ENCODE measurements at regions not wholly inside any gene's neighbourhood (a gene's known extent, or its start where the extent isn't known, plus 50 kb on each side); places are given as distances from the start of the nearest gene placed in this dataset.

- Histone ChIP-seq H3K36me3 (ENCODE audit: control insufficient read depth, insufficient read depth, low read length) (no peaks in the 10 kb centered on the region), H3K9ac (ENCODE audit: extremely low read depth, low read length, poor library complexity, severe bottlenecking) (no peak overlapping the region), H3K4me3 (ENCODE audit: low read length) (no peak overlapping the region), H3K27me3 (ENCODE audit: control insufficient read depth, insufficient read depth, low read length, poor library complexity, severe bottlenecking) (no peaks in the 10 kb centered on the region), H3K9me3 (ENCODE audit: control insufficient read depth, low read length) (no peaks in the 10 kb centered on the region), H3K27ac (ENCODE audit: low read depth, low read length) (no peak overlapping the region), H3K4me1 (ENCODE audit: control insufficient read depth, insufficient read depth, low read length) (peaks cover 5% of the 10 kb centered on the region)
- peaks cover 6% of the 10 kb centered on the region for H3K27me3 Mint-ChIP-seq (ENCODE audit: insufficient read depth)
- peaks cover 2% of the 10 kb centered on the region for H3K9me3 Mint-ChIP-seq
- no peaks in the 10 kb centered on the region for H3K36me3 Mint-ChIP-seq (ENCODE audit: low read depth)
- no peak for TF ChIP-seq CTCF (conservative IDR thresholded peaks at IDR 0.05)
- no peak overlapping the region for H3K4me3 Mint-ChIP-seq
- no peak overlapping the region for H3K27ac Mint-ChIP-seq
- 69 to 75% methylated on average over 10 to 14 of the region's 14 CpGs for WGBS, 2 experiments (ENCODE audit: insufficient coverage in 1 of 2, insufficient read length in 1 of 2)
- peaks cover 22% of the 10 kb centered on the region for H3K4me1 Mint-ChIP-seq
- peak; percentile 64 for DNase-seq
Observed at GRCh38 chr5:6818594-6819511, 105.6 kb downstream of the TENT4A start.

DNA sequence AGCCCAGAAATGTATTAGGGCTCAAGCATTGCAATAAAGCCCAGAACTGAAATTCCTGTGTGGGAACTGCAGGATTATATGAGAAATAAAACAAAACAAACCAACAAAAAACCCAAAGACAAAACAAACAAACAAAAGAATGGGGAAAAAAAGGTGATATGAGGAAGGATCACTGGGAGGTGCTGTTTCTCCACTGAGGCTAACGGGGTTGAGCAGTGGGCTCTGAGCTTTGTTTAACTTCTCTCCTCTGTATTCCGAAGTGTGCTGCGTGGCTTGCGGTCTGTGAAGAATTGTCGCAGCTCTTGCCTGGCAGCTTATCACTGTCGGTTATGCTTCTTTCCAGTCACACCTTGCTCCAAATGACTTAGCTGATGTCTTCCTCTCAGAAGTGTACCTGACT is 106.3 kb downstream of the TENT4A start:
- WGBS, 2 experiments (ENCODE audit: insufficient coverage in 1 of 2, insufficient read length in 1 of 2) = 65 to 67% methylated on average over 6 of the region's 6 CpGs
- no peaks in the 10 kb centered on the region for H3K36me3 Mint-ChIP-seq (ENCODE audit: low read depth)
- H3K9me3 ChIP-seq (ENCODE audit: control insufficient read depth, low read length) = no peaks in the 10 kb centered on the region
- H3K4me3 Mint-ChIP-seq = no peak overlapping the region
- peaks cover 6% of the 10 kb centered on the region for H3K27me3 Mint-ChIP-seq (ENCODE audit: insufficient read depth)
- peaks cover 5% of the 10 kb centered on the region for H3K4me1 ChIP-seq (ENCODE audit: control insufficient read depth, insufficient read depth, low read length)
- no peak overlapping the region for H3K27ac ChIP-seq (ENCODE audit: low read depth, low read length)
- H3K4me3 ChIP-seq (ENCODE audit: low read length) = no peak overlapping the region
- no peaks in the 10 kb centered on the region for H3K36me3 ChIP-seq (ENCODE audit: control insufficient read depth, insufficient read depth, low read length)
- no peaks in the 10 kb centered on the region for H3K27me3 ChIP-seq (ENCODE audit: control insufficient read depth, insufficient read depth, low read length, poor library complexity, severe bottlenecking)
- no peak overlapping the region for H3K27ac Mint-ChIP-seq
- TF ChIP-seq CTCF (conservative IDR thresholded peaks at IDR 0.05) = peak; percentile 75
- H3K9me3 Mint-ChIP-seq = peaks cover 4% of the 10 kb centered on the region
- H3K4me1 Mint-ChIP-seq = peaks cover 24% of the 10 kb centered on the region
- H3K9ac ChIP-seq (ENCODE audit: extremely low read depth, low read length, poor library complexity, severe bottlenecking) = no peak overlapping the region
- DNase-seq = peak; percentile 72

GRCh38 chr5:6820851-6821479 is 107.7 kb downstream of the TENT4A start:
- H3K27ac Mint-ChIP-seq = no peak overlapping the region

More at GRCh38 chr5:6820851-6821479, 107.7 kb downstream of the TENT4A start:
- Mint-ChIP-seq H3K27me3 (ENCODE audit: insufficient read depth) (peaks cover 6% of the 10 kb centered on the region), H3K4me1 (peaks cover 24% of the 10 kb centered on the region), H3K9me3 (peaks cover 4% of the 10 kb centered on the region), H3K4me3 (no peak overlapping the region), H3K36me3 (ENCODE audit: low read depth) (no peaks in the 10 kb centered on the region)
- no peak overlapping the region for H3K4me3 ChIP-seq (ENCODE audit: low read length)
- H3K27me3 ChIP-seq (ENCODE audit: control insufficient read depth, insufficient read depth, low read length, poor library complexity, severe bottlenecking) = no peaks in the 10 kb centered on the region
- peaks cover 5% of the 10 kb centered on the region for H3K4me1 ChIP-seq (ENCODE audit: control insufficient read depth, insufficient read depth, low read length)
- WGBS, 2 experiments (ENCODE audit: insufficient coverage in 1 of 2, insufficient read length in 1 of 2) = 14 to 35% methylated on average over 5 to 11 of the region's 12 CpGs
- peak; percentile 98 for TF ChIP-seq CTCF (conservative IDR thresholded peaks at IDR 0.05)
- no peak overlapping the region for H3K27ac ChIP-seq (ENCODE audit: low read depth, low read length)
- no peak overlapping the region for H3K9ac ChIP-seq (ENCODE audit: extremely low read depth, low read length, poor library complexity, severe bottlenecking)
- peak; percentile 92 for DNase-seq
- H3K36me3 ChIP-seq (ENCODE audit: control insufficient read depth, insufficient read depth, low read length) = no peaks in the 10 kb centered on the region
- no peaks in the 10 kb centered on the region for H3K9me3 ChIP-seq (ENCODE audit: control insufficient read depth, low read length)

Measured in endodermal cell (in vitro differentiated cells).